Panc1 (cell line): ENCODE measurements at regions not wholly inside any gene's neighbourhood (a gene's known extent, or its start where the extent isn't known, plus 50 kb on each side); places are given as distances from the start of the nearest gene placed in this dataset.
"Not testable (repeated sequence)": the region's sequence is repeated elsewhere in the genome, so short reads cannot be mapped to it uniquely, and the experiment has no call there.

Experiments
- ATAC-seq: fragments of 200-7000 bp; cut with Tn5 transposase; 2 replicates; pipeline ENCODE4 v1.9.1; 2020; ENCODE audit warnings: mild to moderate bottlenecking, moderate library complexity
- BruUV-seq: library from RNA; stranded (reverse); fragments of 400-500 nt; replicated peaks from 2 replicates; lab custom pipeline; 2021; lab: Mats Ljungman, UMichigan
- CTCF ChIA-PET: fragments of 300-600 bp; sonication (Branson Sonifier 250); formaldehyde crosslinking; loops from one replicate; lab custom pipeline; 2022; ENCODE audit warnings: antibody characterized with exemption; lab: Charles Lee
- POLR2A ChIA-PET: fragments of 300-600 bp; sonication (Branson Sonifier 250); formaldehyde crosslinking; loops from one replicate; lab custom pipeline; 2022; ENCODE audit warnings: antibody characterized with exemption; lab: Charles Lee
- DNase-seq: peaks from one replicate; pipeline ENCODE4 v3.0.0-alpha.2; 2010; ENCODE audit warnings: low read depth, low spot score
- H3K27ac ChIP-seq: 2 replicates; pipeline ENCODE4 v1.5.1; 2011; ENCODE audit warnings: mild to moderate bottlenecking, low read length, inconsistent platforms
- H3K27me3 ChIP-seq: fragments of 200-500 bp; sonication (Bioruptor generic); 2 replicates; pipeline ENCODE4 v1.6.0; 2014; ENCODE audit warnings: low read length, inconsistent platforms; ENCODE audit not compliant: control insufficient read depth, insufficient read depth
- H3K36me3 ChIP-seq: fragments of 200-500 bp; sonication (Bioruptor generic); 2 replicates; pipeline ENCODE4 v1.5.1; 2014; ENCODE audit warnings: inconsistent platforms, mild to moderate bottlenecking, low read length, moderate library complexity; ENCODE audit not compliant: control insufficient read depth, insufficient read depth
- H3K4me1 ChIP-seq: 2 replicates; pipeline ENCODE4 v1.5.1; 2011; ENCODE audit warnings: inconsistent platforms, mild to moderate bottlenecking, low read length, moderate library complexity; ENCODE audit not compliant: control insufficient read depth, insufficient read depth
- H3K4me3 ChIP-seq, 2 experiments: 2 replicates each; pipeline ENCODE4 v1.5.1; 2011 to 2012; ENCODE audit warnings: low read depth in 2 of 2, low read length in 2 of 2, mild to moderate bottlenecking in 2 of 2, inconsistent platforms in 1 of 2, moderate library complexity in 1 of 2
- H3K9me3 ChIP-seq: fragments of 200-500 bp; sonication (Bioruptor generic); 2 replicates; pipeline ENCODE4 v1.5.1; 2014; ENCODE audit warnings: low read depth, mild to moderate bottlenecking, inconsistent platforms, low read length, moderate library complexity; ENCODE audit not compliant: control insufficient read depth, insufficient read depth
- POLR2AphosphoS5 ChIP-seq: IDR thresholded peaks from 2 replicates; pipeline ENCODE4 v1.6.1; 2012; ENCODE audit warnings: mild to moderate bottlenecking, low read depth, low read length, moderate library complexity
- SIN3A ChIP-seq: IDR thresholded peaks from 2 replicates; pipeline ENCODE4 v1.6.1; 2012; ENCODE audit warnings: low read depth, mild to moderate bottlenecking, low read length, moderate library complexity, borderline replicate concordance; ENCODE audit not compliant: insufficient read depth
- TCF7L2 ChIP-seq: IDR thresholded peaks from 2 replicates; pipeline ENCODE4 v1.6.1; 2011; ENCODE audit warnings: mild to moderate bottlenecking, low read depth, low read length, inconsistent platforms
- in situ Hi-C: cut with HindIII; loops from 2 replicates; pipeline ENCODE4 v1.10.0; 2016; ENCODE audit warnings: low sequenced_read_pairs, low pct_unique_long_range_greater_than_20kb
- intact Hi-C: fragments of 100-400 bp; cut with micrococcal nuclease; formaldehyde crosslinking; loops from one replicate; pipeline ENCODE4 v1.10.0; 2022; ENCODE audit not compliant: unreplicated experiment
- TF ChIP-seq, protein P1 (sequence below): fragments of 450-650 bp; IDR thresholded peaks from 2 replicates; pipeline ENCODE4 v1.5.1; 2017; ENCODE audit warnings: mild to moderate bottlenecking
- TF ChIP-seq, protein P2 (sequence below), 2 experiments: IDR thresholded peaks; 2 replicates each; pipeline ENCODE4 v1.6.1; 2011 to 2012; ENCODE audit warnings: low read depth in 2 of 2, control low read depth in 1 of 2, low read length in 1 of 2, mild to moderate bottlenecking in 1 of 2, moderate library complexity in 1 of 2; ENCODE audit not compliant: insufficient read depth in 1 of 2

GRCh38 chr20:48128436-48128835, 343.2 kb upstream of the SULF2 start:
- Histone ChIP-seq H3K27me3 (peaks cover 11% of the 10 kb centered on the region), H3K4me3 (no peak overlapping the region), H3K27ac (no peak overlapping the region), H3K4me1 (no peaks in the 10 kb centered on the region; the same call in 1 of the 2 replicates), H3K9me3 (0 out of 2 replicates have a peak, but pooled peaks cover 3% of the 10 kb centered on the region), H3K36me3 (no peaks in the 10 kb centered on the region)
- ATAC-seq (no peak), DNase-seq (no peak)
- BruUV-seq: no TSS peak
- ChIA-PET CTCF (no interaction called here), POLR2A (no interaction called here)
- TF ChIP-seq SIN3A (no peak), POLR2AphosphoS5 (no peak), TCF7L2 (no peak)
- TF ChIP-seq, protein P1, sequence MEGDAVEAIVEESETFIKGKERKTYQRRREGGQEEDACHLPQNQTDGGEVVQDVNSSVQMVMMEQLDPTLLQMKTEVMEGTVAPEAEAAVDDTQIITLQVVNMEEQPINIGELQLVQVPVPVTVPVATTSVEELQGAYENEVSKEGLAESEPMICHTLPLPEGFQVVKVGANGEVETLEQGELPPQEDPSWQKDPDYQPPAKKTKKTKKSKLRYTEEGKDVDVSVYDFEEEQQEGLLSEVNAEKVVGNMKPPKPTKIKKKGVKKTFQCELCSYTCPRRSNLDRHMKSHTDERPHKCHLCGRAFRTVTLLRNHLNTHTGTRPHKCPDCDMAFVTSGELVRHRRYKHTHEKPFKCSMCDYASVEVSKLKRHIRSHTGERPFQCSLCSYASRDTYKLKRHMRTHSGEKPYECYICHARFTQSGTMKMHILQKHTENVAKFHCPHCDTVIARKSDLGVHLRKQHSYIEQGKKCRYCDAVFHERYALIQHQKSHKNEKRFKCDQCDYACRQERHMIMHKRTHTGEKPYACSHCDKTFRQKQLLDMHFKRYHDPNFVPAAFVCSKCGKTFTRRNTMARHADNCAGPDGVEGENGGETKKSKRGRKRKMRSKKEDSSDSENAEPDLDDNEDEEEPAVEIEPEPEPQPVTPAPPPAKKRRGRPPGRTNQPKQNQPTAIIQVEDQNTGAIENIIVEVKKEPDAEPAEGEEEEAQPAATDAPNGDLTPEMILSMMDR: no peak
- TF ChIP-seq, protein P2, sequence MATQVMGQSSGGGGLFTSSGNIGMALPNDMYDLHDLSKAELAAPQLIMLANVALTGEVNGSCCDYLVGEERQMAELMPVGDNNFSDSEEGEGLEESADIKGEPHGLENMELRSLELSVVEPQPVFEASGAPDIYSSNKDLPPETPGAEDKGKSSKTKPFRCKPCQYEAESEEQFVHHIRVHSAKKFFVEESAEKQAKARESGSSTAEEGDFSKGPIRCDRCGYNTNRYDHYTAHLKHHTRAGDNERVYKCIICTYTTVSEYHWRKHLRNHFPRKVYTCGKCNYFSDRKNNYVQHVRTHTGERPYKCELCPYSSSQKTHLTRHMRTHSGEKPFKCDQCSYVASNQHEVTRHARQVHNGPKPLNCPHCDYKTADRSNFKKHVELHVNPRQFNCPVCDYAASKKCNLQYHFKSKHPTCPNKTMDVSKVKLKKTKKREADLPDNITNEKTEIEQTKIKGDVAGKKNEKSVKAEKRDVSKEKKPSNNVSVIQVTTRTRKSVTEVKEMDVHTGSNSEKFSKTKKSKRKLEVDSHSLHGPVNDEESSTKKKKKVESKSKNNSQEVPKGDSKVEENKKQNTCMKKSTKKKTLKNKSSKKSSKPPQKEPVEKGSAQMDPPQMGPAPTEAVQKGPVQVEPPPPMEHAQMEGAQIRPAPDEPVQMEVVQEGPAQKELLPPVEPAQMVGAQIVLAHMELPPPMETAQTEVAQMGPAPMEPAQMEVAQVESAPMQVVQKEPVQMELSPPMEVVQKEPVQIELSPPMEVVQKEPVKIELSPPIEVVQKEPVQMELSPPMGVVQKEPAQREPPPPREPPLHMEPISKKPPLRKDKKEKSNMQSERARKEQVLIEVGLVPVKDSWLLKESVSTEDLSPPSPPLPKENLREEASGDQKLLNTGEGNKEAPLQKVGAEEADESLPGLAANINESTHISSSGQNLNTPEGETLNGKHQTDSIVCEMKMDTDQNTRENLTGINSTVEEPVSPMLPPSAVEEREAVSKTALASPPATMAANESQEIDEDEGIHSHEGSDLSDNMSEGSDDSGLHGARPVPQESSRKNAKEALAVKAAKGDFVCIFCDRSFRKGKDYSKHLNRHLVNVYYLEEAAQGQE (IDR thresholded peaks at IDR 0.05; ENCODE audit: insufficient read depth in 1 of 2, low read depth in 2 of 2, low read length in 1 of 2): no peak
- intact Hi-C loops: no loop called here
- in situ Hi-C loops: no loop called here

DNA sequence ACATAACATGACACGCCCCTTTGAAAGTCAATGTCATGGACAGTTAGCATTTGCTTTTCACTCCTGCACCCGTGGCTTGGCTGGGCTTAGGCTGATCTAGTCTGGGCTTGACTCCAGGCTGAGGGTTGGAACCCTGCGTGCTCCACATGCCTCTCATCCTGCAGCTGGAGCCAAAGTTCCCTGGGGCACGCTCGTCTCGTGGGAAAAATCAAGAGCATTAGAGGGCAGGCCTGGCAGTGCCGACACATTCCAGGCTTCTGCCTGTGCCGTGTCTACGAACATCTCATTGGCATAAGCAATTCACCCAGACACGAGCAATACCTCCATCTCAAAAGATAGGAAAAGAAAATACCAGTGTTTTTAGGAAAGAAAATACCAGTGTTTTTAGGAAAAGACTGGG, 342.7 kb upstream of the SULF2 start:
- POLR2A ChIA-PET, ATAC-seq, H3K4me1 ChIP-seq, in situ Hi-C loops, H3K9me3 ChIP-seq, H3K27ac ChIP-seq, H3K4me3 ChIP-seq, CTCF ChIA-PET, BruUV-seq, intact Hi-C loops, H3K36me3 ChIP-seq, DNase-seq: not testable (repeated sequence)
- peaks cover 11% of the 10 kb centered on the region for H3K27me3 ChIP-seq

- H3K9me3 ChIP-seq, H3K27ac ChIP-seq, CTCF ChIA-PET, POLR2A ChIA-PET, ATAC-seq, BruUV-seq, H3K4me1 ChIP-seq, H3K36me3 ChIP-seq, H3K27me3 ChIP-seq, intact Hi-C loops, DNase-seq, H3K4me3 ChIP-seq, in situ Hi-C loops: not testable (repeated sequence)
These were observed 341.9 kb upstream of the SULF2 start for GRCh38 chr20:48127133-48127532.
